Uterus (tissue), 2 donors: ENCODE measurements at regions not wholly inside any gene's neighbourhood (a gene's known extent, or its start where the extent isn't known, plus 50 kb on each side); places are given as distances from the start of the nearest gene placed in this dataset.

Experiments used
- POLR2A ChIP-seq, 2 donors: fragments of 450-650 bp; IDR thresholded peaks; one replicate each; pipeline ENCODE4 v1.6.1; 2016; ENCODE audit warnings: antibody characterized with exemption in 2 of 2, mild to moderate bottlenecking in 1 of 2, moderate library complexity in 1 of 2
- TF ChIP-seq, protein P1 (sequence below), 4 experiments: fragments of 200-600 bp in 2 of 4; fragments of 450-650 bp in 2 of 4; sonication (generic) in 2 of 4; IDR thresholded peaks; one replicate each; pipeline ENCODE4 v1.5.1; 2016 to 2019; ENCODE audit warnings: antibody characterized with exemption in 4 of 4, mild to moderate bottlenecking in 2 of 4, moderate library complexity in 1 of 4

DNA sequence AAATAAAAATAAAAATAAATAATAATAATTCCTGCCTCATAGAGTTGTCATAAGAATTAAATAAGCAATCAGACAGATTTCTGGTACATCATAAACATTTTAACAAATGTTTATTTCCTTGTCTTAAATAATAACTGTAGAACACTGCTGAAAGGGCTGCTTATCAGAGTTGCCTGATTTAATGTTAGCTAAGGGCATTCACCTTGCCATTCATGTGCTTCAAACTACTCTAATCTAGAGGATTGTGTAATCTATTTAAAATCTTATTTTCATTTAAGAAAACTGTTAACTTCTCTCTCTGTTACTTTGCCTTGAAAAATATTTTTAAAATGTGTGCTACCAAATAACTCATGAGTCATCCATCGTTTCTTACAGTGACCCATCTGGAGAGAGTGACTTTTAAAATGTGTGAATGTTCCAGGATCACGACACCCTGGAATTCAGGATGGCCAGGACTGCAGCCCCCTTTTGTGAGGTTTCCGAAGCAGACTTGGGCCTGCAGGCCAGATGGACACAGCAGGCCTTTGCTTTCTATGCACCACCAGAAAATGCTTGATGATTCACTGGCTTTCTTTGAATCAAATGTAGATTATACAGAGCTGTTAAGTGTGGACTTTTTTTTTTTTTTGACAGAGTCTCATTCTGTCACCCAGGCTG lies 109.1 kb upstream of the TNS3 start:
- TF ChIP-seq, protein P1, sequence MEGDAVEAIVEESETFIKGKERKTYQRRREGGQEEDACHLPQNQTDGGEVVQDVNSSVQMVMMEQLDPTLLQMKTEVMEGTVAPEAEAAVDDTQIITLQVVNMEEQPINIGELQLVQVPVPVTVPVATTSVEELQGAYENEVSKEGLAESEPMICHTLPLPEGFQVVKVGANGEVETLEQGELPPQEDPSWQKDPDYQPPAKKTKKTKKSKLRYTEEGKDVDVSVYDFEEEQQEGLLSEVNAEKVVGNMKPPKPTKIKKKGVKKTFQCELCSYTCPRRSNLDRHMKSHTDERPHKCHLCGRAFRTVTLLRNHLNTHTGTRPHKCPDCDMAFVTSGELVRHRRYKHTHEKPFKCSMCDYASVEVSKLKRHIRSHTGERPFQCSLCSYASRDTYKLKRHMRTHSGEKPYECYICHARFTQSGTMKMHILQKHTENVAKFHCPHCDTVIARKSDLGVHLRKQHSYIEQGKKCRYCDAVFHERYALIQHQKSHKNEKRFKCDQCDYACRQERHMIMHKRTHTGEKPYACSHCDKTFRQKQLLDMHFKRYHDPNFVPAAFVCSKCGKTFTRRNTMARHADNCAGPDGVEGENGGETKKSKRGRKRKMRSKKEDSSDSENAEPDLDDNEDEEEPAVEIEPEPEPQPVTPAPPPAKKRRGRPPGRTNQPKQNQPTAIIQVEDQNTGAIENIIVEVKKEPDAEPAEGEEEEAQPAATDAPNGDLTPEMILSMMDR (IDR thresholded peaks at IDR 0.05): no peak
- no peak for TF ChIP-seq POLR2A (IDR thresholded peaks at IDR 0.05)
